ENCODE measurements at regions not wholly inside any gene's neighbourhood (a gene's known extent, or its start where the extent isn't known, plus 50 kb on each side); places are given as distances from the start of the nearest gene placed in this dataset.

DNA sequence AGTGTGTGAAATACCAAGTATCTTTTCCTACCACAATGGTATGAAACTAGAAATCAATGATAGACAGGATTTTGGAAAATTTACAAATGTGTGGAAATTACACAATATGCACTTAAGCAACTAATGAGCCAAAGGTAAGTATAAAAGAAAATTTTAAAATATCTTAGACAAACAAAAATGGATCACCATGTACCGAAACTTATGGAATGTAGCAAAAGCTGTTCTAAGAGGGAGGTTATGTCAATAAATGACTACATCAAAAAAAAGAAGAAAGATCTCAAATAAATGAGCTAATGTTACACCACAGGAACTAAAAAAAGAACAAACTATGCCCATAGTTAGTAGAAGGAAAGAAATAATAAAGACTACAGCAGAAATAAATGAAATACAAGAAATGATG is 1084.1 kb downstream of the TECRL start:
- TF ChIP-seq EP300 (IDR thresholded peaks at IDR 0.05) = no peak
- TF ChIP-seq, protein P1, sequence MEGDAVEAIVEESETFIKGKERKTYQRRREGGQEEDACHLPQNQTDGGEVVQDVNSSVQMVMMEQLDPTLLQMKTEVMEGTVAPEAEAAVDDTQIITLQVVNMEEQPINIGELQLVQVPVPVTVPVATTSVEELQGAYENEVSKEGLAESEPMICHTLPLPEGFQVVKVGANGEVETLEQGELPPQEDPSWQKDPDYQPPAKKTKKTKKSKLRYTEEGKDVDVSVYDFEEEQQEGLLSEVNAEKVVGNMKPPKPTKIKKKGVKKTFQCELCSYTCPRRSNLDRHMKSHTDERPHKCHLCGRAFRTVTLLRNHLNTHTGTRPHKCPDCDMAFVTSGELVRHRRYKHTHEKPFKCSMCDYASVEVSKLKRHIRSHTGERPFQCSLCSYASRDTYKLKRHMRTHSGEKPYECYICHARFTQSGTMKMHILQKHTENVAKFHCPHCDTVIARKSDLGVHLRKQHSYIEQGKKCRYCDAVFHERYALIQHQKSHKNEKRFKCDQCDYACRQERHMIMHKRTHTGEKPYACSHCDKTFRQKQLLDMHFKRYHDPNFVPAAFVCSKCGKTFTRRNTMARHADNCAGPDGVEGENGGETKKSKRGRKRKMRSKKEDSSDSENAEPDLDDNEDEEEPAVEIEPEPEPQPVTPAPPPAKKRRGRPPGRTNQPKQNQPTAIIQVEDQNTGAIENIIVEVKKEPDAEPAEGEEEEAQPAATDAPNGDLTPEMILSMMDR (IDR thresholded peaks at IDR 0.05) = no peak
- TF ChIP-seq POLR2A (IDR thresholded peaks at IDR 0.05) = no peak
- Histone ChIP-seq H3K27ac (no peak overlapping the region), H3K4me1 (ENCODE audit: insufficient read depth) (no peaks in the 10 kb centered on the region), H3K4me3 (no peak overlapping the region), H3K27me3 (no peaks in the 10 kb centered on the region), H3K9me3 (no peaks in the 10 kb centered on the region), H3K36me3 (no peaks in the 10 kb centered on the region)
- intact Hi-C loops (cut with DNase I) = no loop called here
- 61 to 67% (median 61%) methylated on average over 1 of the region's 1 CpG for WGBS, 3 donors
- DNase-seq = no peak

DNA sequence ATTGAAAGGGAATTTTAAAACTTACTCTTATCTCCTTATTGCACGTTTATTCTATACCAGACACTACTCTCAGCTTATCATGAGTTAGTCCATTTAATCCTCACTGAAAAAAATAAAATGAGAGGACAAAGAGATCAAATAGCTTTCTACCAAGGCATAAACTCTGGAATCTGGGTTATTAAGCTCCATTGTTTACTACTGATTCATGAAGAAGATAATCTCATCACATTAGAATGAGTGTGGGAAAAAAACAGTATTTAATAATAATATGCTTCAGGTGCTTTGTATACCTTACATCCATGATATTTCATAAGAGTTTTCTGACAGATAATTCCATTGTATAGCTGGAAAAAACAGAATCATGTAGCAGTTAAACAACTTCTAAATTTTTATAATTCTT is 1092.6 kb downstream of the TECRL start:
- Histone ChIP-seq H3K36me3 (no peaks in the 10 kb centered on the region), H3K27ac (no peak overlapping the region), H3K9me3 (no peaks in the 10 kb centered on the region), H3K27me3 (peaks cover 3% of the 10 kb centered on the region), H3K4me1 (ENCODE audit: insufficient read depth) (no peaks in the 10 kb centered on the region), H3K4me3 (no peak overlapping the region)
- DNase-seq = no peak
- intact Hi-C loops (cut with DNase I) = no loop called here
- no peak for TF ChIP-seq POLR2A (IDR thresholded peaks at IDR 0.05)
- TF ChIP-seq EP300 (IDR thresholded peaks at IDR 0.05) = no peak
- TF ChIP-seq, protein P1 (IDR thresholded peaks at IDR 0.05) = no peak
- 0% methylated on average over 1 of the region's 1 CpG for WGBS, 3 donors

DNA sequence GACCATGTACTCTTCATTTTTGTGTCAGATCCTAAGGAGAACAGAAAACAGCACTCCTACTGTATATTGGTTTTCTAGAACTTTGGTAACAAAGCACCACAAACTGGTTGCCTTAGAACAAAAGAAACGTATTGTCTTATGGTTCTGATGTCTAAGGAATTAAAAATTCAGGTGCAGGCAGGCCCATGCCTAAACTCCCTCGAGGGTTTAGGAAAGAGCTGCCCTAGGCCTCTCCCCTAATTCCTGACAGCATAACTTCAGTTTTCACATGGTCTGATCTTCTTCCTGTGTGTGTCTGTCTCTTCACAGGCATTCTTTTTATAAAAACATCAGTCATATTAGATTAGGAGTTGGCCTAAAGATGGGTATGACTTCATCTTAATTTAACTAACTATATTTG is 1093.6 kb downstream of the TECRL start:
- peaks cover 3% of the 10 kb centered on the region for H3K27me3 ChIP-seq
- H3K4me3 ChIP-seq = no peak overlapping the region
- H3K4me1 ChIP-seq (ENCODE audit: insufficient read depth) = no peaks in the 10 kb centered on the region
- 67 to 75% (median 67%) methylated on average over 2 of the region's 2 CpGs for WGBS, 3 donors
- no peaks in the 10 kb centered on the region for H3K9me3 ChIP-seq
- H3K27ac ChIP-seq = no peak overlapping the region
- no peak for TF ChIP-seq EP300 (IDR thresholded peaks at IDR 0.05)
- TF ChIP-seq, protein P1 (IDR thresholded peaks at IDR 0.05) = no peak
- no peak for TF ChIP-seq POLR2A (IDR thresholded peaks at IDR 0.05)
- H3K36me3 ChIP-seq = no peaks in the 10 kb centered on the region
- no peak for DNase-seq
- intact Hi-C loops (cut with DNase I) = no loop called here

DNA sequence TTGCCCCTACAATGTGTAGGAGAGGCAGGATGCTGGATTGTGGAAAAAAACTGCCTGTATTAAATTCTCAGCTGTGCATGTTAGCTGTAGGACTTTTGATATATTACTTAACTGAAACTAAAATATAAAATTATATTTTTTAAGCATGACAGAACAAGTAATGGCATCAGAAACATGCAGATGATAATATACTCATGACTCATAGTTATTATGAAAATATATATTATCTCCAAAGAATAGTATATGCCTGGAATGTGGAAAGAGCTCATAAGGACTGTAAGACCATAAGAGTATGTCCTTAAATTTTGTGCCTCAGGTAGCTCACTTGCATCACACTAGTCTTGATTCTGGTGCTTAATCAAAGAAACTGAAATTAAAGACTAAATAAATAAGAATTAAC is 1100.6 kb downstream of the TECRL start:
- intact Hi-C loops (cut with DNase I) = no loop called here
- no peak for DNase-seq
- H3K27ac ChIP-seq = no peak overlapping the region
- no peaks in the 10 kb centered on the region for H3K4me1 ChIP-seq (ENCODE audit: insufficient read depth)
- H3K9me3 ChIP-seq = no peaks in the 10 kb centered on the region
- no peak overlapping the region for H3K4me3 ChIP-seq
- no peaks in the 10 kb centered on the region for H3K27me3 ChIP-seq
- TF ChIP-seq POLR2A (IDR thresholded peaks at IDR 0.05) (no peak), EP300 (IDR thresholded peaks at IDR 0.05) (no peak)
- TF ChIP-seq, protein P1 (IDR thresholded peaks at IDR 0.05) = no peak
- no peaks in the 10 kb centered on the region for H3K36me3 ChIP-seq

DNA sequence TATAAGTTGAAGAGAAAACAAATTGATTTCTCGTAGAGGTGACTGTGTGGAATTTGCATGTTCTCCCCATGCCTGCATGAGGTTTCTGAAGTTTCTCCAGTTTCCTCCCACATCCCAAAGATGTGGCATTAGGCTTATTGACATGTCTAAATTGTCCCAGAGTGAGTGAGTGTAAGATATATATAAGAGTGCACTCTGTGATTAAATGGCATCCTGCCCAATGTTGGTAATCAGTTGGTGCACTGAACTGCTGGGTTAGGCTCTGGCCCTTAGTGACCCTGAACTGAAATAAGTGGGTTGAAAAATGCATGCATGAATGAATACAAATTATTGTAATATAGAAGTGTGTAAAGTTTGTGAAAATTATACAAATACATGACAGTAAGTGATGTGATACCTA is 1106.5 kb downstream of the TECRL start:
- Histone ChIP-seq H3K27me3 (no peaks in the 10 kb centered on the region), H3K9me3 (no peaks in the 10 kb centered on the region), H3K4me1 (ENCODE audit: insufficient read depth) (no peaks in the 10 kb centered on the region), H3K27ac (no peak overlapping the region), H3K36me3 (no peaks in the 10 kb centered on the region), H3K4me3 (no peak overlapping the region)
- no peak for DNase-seq
- intact Hi-C loops (cut with DNase I) = no loop called here
- no peak for TF ChIP-seq EP300 (IDR thresholded peaks at IDR 0.05)
- no peak for TF ChIP-seq POLR2A (IDR thresholded peaks at IDR 0.05)
- TF ChIP-seq, protein P1 (IDR thresholded peaks at IDR 0.05) = no peak
- WGBS, 3 donors = 59 to 92% (median 63%) methylated on average over 1 of the region's 1 CpG

All from ovary (tissue), 7 donors.